ENCODE measurements at regions not wholly inside any gene's neighbourhood (a gene's known extent, or its start where the extent isn't known, plus 50 kb on each side); places are given as distances from the start of the nearest gene placed in this dataset.

DNA sequence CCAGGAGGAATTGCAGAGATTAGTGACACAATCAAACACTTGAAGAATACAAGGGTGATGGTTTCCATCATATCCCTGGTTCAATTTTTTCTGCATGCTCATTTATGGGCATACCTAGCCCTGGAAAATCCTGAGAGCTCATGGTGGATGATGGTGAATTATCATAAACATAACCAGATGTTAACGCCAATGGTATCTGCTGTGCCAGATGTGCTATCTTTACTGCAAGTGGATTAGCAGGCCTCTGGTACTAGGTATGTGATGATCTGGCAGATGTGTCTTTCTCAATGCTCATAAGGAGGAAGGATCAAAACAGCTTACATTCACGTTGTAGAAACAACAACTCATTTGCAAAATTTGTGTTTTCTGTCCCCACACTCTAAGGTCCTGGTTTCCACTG is 150.5 kb downstream of the FZD1 start:
- TF ChIP-seq EP300 (IDR thresholded peaks at IDR 0.05; ENCODE audit: borderline replicate concordance) (no peak), RAD21 (IDR thresholded peaks at IDR 0.05; ENCODE audit: low read depth) (no peak), ZBTB7A (IDR thresholded peaks at IDR 0.05; ENCODE audit: low read depth) (no peak), YY1 (IDR thresholded peaks at IDR 0.05; ENCODE audit: low read depth) (no peak), EGR1 (IDR thresholded peaks at IDR 0.05) (no peak), FOXM1 (IDR thresholded peaks at IDR 0.05; ENCODE audit: borderline replicate concordance, low read depth) (no peak), NFIC (IDR thresholded peaks at IDR 0.05) (no peak), CREB1 (IDR thresholded peaks at IDR 0.05; ENCODE audit: low read depth) (no peak), CEBPB (IDR thresholded peaks at IDR 0.05) (no peak)
- TF ChIP-seq, protein P1, sequence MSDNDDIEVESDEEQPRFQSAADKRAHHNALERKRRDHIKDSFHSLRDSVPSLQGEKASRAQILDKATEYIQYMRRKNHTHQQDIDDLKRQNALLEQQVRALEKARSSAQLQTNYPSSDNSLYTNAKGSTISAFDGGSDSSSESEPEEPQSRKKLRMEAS (IDR thresholded peaks at IDR 0.05): no peak

Measured in Ishikawa (cell line).